Activated CD8-positive, alpha-beta memory T cell treated with anti-CD3 and anti-CD28 coated beads, Interleukin-2, amount 10 ng/mL, durations not matched to agents 7 days and 5 days (primary cell): ENCODE measurements at regions not wholly inside any gene's neighbourhood (a gene's known extent, or its start where the extent isn't known, plus 50 kb on each side); places are given as distances from the start of the nearest gene placed in this dataset.

Source experiments
- ATAC-seq: fragments of 150-1000 bp; cut with Tn5 transposase; one replicate; pipeline ENCODE4 v1.10.0; 2021; ENCODE audit warnings: moderate library complexity
- CTCF ChIA-PET: fragments of 350-600 bp; sonication (Branson Sonifier 250); formaldehyde crosslinking; loops from one replicate; lab custom pipeline; 2021; ENCODE audit warnings: antibody characterized with exemption; lab: Charles Lee
- DNase-seq: peaks from one replicate; pipeline ENCODE4 v3.0.0-alpha.2; 2020
- H3K27ac Mint-ChIP-seq: one replicate; pipeline ENCODE4 v1.8.0; 2021; ENCODE audit warnings: mild to moderate bottlenecking, mixed read lengths
- H3K27me3 Mint-ChIP-seq: one replicate; pipeline ENCODE4 v1.8.0; 2021; ENCODE audit warnings: mixed read lengths
- H3K36me3 Mint-ChIP-seq: one replicate; pipeline ENCODE4 v1.8.0; 2021; ENCODE audit warnings: mild to moderate bottlenecking, mixed read lengths
- H3K4me1 Mint-ChIP-seq: one replicate; pipeline ENCODE4 v1.8.0; 2021; ENCODE audit warnings: mixed read lengths
- H3K4me3 Mint-ChIP-seq: one replicate; pipeline ENCODE4 v1.8.0; 2021; ENCODE audit warnings: mild to moderate bottlenecking, moderate library complexity, mixed read lengths
- H3K9me3 Mint-ChIP-seq: one replicate; pipeline ENCODE4 v1.8.0; 2022; ENCODE audit warnings: low read depth, mixed read lengths

GRCh38 chr14:34205799-34206198 is 254.9 kb upstream of the EGLN3 start:
- Mint-ChIP-seq H3K27ac (no peak overlapping the region), H3K4me1 (no peaks in the 10 kb centered on the region), H3K36me3 (no peaks in the 10 kb centered on the region), H3K9me3 (peaks cover 4% of the 10 kb centered on the region), H3K27me3 (peaks cover 5% of the 10 kb centered on the region), H3K4me3 (no peak overlapping the region)
- CTCF ChIA-PET = no interaction called here
- ATAC-seq (no peak), DNase-seq (no peak)

- H3K4me1 Mint-ChIP-seq = peaks cover under 1% of the 10 kb centered on the region
- CTCF ChIA-PET = no interaction called here
- H3K27ac Mint-ChIP-seq = no peak overlapping the region
Observed at GRCh38 chr14:34204774-34205173, 253.9 kb upstream of the EGLN3 start.

GRCh38 chr14:34203251-34203722 is 252.4 kb upstream of the EGLN3 start:
- DNase-seq (no peak), ATAC-seq (no peak)
- H3K36me3 Mint-ChIP-seq = no peaks in the 10 kb centered on the region
- no peak overlapping the region for H3K4me3 Mint-ChIP-seq
- H3K4me1 Mint-ChIP-seq = peaks cover 6% of the 10 kb centered on the region
- H3K27ac Mint-ChIP-seq = no peak overlapping the region
- CTCF ChIA-PET = no interaction called here
- H3K27me3 Mint-ChIP-seq = peaks cover 2% of the 10 kb centered on the region
- H3K9me3 Mint-ChIP-seq = peaks cover 4% of the 10 kb centered on the region

More at GRCh38 chr14:34204774-34205173, 253.9 kb upstream of the EGLN3 start:
- no peaks in the 10 kb centered on the region for H3K36me3 Mint-ChIP-seq
- peaks cover 4% of the 10 kb centered on the region for H3K9me3 Mint-ChIP-seq
- no peak overlapping the region for H3K4me3 Mint-ChIP-seq
- no peak for DNase-seq
- peaks cover 3% of the 10 kb centered on the region for H3K27me3 Mint-ChIP-seq
- ATAC-seq = no peak

- DNase-seq (no peak), ATAC-seq (no peak)
- CTCF ChIA-PET = no interaction called here
- H3K27ac Mint-ChIP-seq = no peak overlapping the region
- H3K4me1 Mint-ChIP-seq = peaks cover 6% of the 10 kb centered on the region
- peaks cover 2% of the 10 kb centered on the region for H3K27me3 Mint-ChIP-seq
- H3K36me3 Mint-ChIP-seq = no peaks in the 10 kb centered on the region
- H3K4me3 Mint-ChIP-seq = no peak overlapping the region
- peaks cover 6% of the 10 kb centered on the region for H3K9me3 Mint-ChIP-seq
Observed at GRCh38 chr14:34201909-34202637, 251.2 kb upstream of the EGLN3 start.

GRCh38 chr14:34199585-34199984 is 248.7 kb upstream of the EGLN3 start:
- peaks cover 2% of the 10 kb centered on the region for H3K27me3 Mint-ChIP-seq
- peaks cover 6% of the 10 kb centered on the region for H3K9me3 Mint-ChIP-seq
- no peak for DNase-seq
- CTCF ChIA-PET = interaction anchor here (1.4 kb wide), 1 partner anchor 101 kb away, joined by 3 read pairs; no protein-coding TSS in a partner anchor
- H3K27ac Mint-ChIP-seq = no peak overlapping the region
- peaks cover 6% of the 10 kb centered on the region for H3K4me1 Mint-ChIP-seq
- no peak overlapping the region for H3K4me3 Mint-ChIP-seq
- no peak for ATAC-seq
- H3K36me3 Mint-ChIP-seq = no peaks in the 10 kb centered on the region

GRCh38 chr14:34198096-34198495 is 247.2 kb upstream of the EGLN3 start:
- no peaks in the 10 kb centered on the region for H3K36me3 Mint-ChIP-seq
- peaks cover 6% of the 10 kb centered on the region for H3K4me1 Mint-ChIP-seq
- CTCF ChIA-PET = no interaction called here
- ATAC-seq (no peak), DNase-seq (no peak)
- peaks cover 2% of the 10 kb centered on the region for H3K27me3 Mint-ChIP-seq
- H3K27ac Mint-ChIP-seq = no peak overlapping the region
- H3K9me3 Mint-ChIP-seq = peaks cover 2% of the 10 kb centered on the region
- H3K4me3 Mint-ChIP-seq = no peak overlapping the region

GRCh38 chr14:34195964-34196363 is 245.1 kb upstream of the EGLN3 start:
- H3K9me3 Mint-ChIP-seq = peaks cover 2% of the 10 kb centered on the region
- H3K36me3 Mint-ChIP-seq = no peaks in the 10 kb centered on the region
- peaks cover 6% of the 10 kb centered on the region for H3K4me1 Mint-ChIP-seq
- no peak overlapping the region for H3K4me3 Mint-ChIP-seq
- ATAC-seq (no peak), DNase-seq (no peak)
- H3K27ac Mint-ChIP-seq = no peak overlapping the region
- CTCF ChIA-PET = no interaction called here
- H3K27me3 Mint-ChIP-seq = peaks cover 2% of the 10 kb centered on the region

GRCh38 chr14:34190717-34191116 is 239.8 kb upstream of the EGLN3 start:
- Mint-ChIP-seq H3K9me3 (no peaks in the 10 kb centered on the region), H3K36me3 (no peaks in the 10 kb centered on the region), H3K27ac (no peak overlapping the region), H3K4me1 (no peaks in the 10 kb centered on the region), H3K27me3 (no peaks in the 10 kb centered on the region), H3K4me3 (no peak overlapping the region)
- DNase-seq (no peak), ATAC-seq (no peak)
- CTCF ChIA-PET = no interaction called here

- DNase-seq (no peak), ATAC-seq (no peak)
- CTCF ChIA-PET = no interaction called here
- H3K27ac Mint-ChIP-seq = no peak overlapping the region
- H3K4me3 Mint-ChIP-seq = no peak overlapping the region
- H3K4me1 Mint-ChIP-seq = no peaks in the 10 kb centered on the region
- no peaks in the 10 kb centered on the region for H3K9me3 Mint-ChIP-seq
- H3K36me3 Mint-ChIP-seq = no peaks in the 10 kb centered on the region
- H3K27me3 Mint-ChIP-seq = no peaks in the 10 kb centered on the region
Observed at GRCh38 chr14:34189866-34190265, 239.0 kb upstream of the EGLN3 start.

- no peak overlapping the region for H3K4me3 Mint-ChIP-seq
- H3K9me3 Mint-ChIP-seq = no peaks in the 10 kb centered on the region
- no peaks in the 10 kb centered on the region for H3K36me3 Mint-ChIP-seq
- no peaks in the 10 kb centered on the region for H3K27me3 Mint-ChIP-seq
- H3K27ac Mint-ChIP-seq = no peak overlapping the region
- ATAC-seq = no peak
- H3K4me1 Mint-ChIP-seq = no peaks in the 10 kb centered on the region
- no peak for DNase-seq
- CTCF ChIA-PET = no interaction called here
Observed at GRCh38 chr14:34187519-34188044, 236.7 kb upstream of the EGLN3 start.

GRCh38 chr14:34187061-34187460 is 236.2 kb upstream of the EGLN3 start:
- CTCF ChIA-PET = no interaction called here
- no peak overlapping the region for H3K27ac Mint-ChIP-seq
- H3K4me1 Mint-ChIP-seq = no peaks in the 10 kb centered on the region
- no peaks in the 10 kb centered on the region for H3K27me3 Mint-ChIP-seq
- no peaks in the 10 kb centered on the region for H3K36me3 Mint-ChIP-seq
- ATAC-seq (no peak), DNase-seq (no peak)
- H3K4me3 Mint-ChIP-seq = no peak overlapping the region
- H3K9me3 Mint-ChIP-seq = no peaks in the 10 kb centered on the region

GRCh38 chr14:34184126-34184525 is 233.3 kb upstream of the EGLN3 start:
- CTCF ChIA-PET = no interaction called here
- Mint-ChIP-seq H3K36me3 (no peaks in the 10 kb centered on the region), H3K9me3 (no peaks in the 10 kb centered on the region), H3K4me1 (no peaks in the 10 kb centered on the region), H3K4me3 (no peak overlapping the region), H3K27me3 (no peaks in the 10 kb centered on the region), H3K27ac (no peak overlapping the region)
- ATAC-seq (no peak), DNase-seq (no peak)

GRCh38 chr14:34183478-34183877 is 232.6 kb upstream of the EGLN3 start:
- H3K4me3 Mint-ChIP-seq = no peak overlapping the region
- H3K9me3 Mint-ChIP-seq = no peaks in the 10 kb centered on the region
- ATAC-seq (no peak), DNase-seq (no peak)
- no peaks in the 10 kb centered on the region for H3K27me3 Mint-ChIP-seq
- H3K27ac Mint-ChIP-seq = no peak overlapping the region
- no peaks in the 10 kb centered on the region for H3K36me3 Mint-ChIP-seq
- CTCF ChIA-PET = no interaction called here
- no peaks in the 10 kb centered on the region for H3K4me1 Mint-ChIP-seq

GRCh38 chr14:34181338-34181737 is 230.5 kb upstream of the EGLN3 start:
- no peak overlapping the region for H3K27ac Mint-ChIP-seq
- H3K4me3 Mint-ChIP-seq = no peak overlapping the region
- CTCF ChIA-PET = no interaction called here
- no peak for ATAC-seq
- no peaks in the 10 kb centered on the region for H3K9me3 Mint-ChIP-seq
- H3K27me3 Mint-ChIP-seq = no peaks in the 10 kb centered on the region
- no peaks in the 10 kb centered on the region for H3K36me3 Mint-ChIP-seq
- DNase-seq = no peak
- H3K4me1 Mint-ChIP-seq = no peaks in the 10 kb centered on the region
